GM11168 (cell line): ENCODE measurements at regions not wholly inside any gene's neighbourhood (a gene's known extent, or its start where the extent isn't known, plus 50 kb on each side); places are given as distances from the start of the nearest gene placed in this dataset.

Source experiments
- in situ Hi-C: fragments of 300-500 bp; cut with MboI; formaldehyde crosslinking; loops from one replicate; pipeline ENCODE4 v1.12.0; 2022; ENCODE audit warnings: low sequenced_read_pairs; ENCODE audit not compliant: unreplicated experiment

DNA sequence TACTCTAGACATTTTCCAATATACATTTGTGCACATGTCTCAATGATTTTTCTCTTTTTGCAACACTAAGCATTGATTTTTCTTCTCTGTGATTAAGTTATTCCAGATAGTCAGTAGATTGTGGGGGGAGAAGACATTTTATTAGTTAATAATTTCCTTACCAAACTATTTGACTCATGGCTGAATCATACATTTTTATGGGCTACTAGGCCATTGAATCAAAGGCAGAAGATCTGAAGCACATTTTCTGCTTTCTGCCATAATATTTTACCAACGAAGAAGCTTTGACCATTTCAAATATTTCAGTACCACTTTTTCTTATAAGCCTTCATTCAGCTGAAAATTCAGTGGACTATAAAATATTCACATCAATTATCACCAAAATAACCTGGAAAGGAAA is 175.6 kb downstream of the IRX2 start:
- in situ Hi-C loops: no loop called here

DNA sequence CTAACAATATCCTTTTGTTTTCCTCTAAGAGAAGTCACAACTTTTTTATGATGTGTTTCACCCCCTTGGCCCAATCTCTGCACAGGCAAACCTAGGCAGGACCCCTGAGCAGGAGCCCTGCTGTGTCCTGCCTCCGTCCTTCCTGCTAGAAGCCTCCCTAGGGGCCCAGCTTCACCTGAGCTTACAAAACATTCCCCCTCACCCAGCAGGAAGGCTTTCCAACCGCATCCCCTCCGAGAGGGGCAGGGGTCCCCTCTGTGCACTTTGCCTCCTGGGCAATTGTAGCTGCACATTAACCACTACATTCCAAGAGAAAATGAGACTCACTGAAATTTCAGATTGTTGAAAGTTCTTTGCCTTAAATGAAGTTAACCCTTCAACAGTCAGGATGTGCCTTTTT is 176.2 kb downstream of the IRX2 start:
- in situ Hi-C loops: no loop called here

DNA sequence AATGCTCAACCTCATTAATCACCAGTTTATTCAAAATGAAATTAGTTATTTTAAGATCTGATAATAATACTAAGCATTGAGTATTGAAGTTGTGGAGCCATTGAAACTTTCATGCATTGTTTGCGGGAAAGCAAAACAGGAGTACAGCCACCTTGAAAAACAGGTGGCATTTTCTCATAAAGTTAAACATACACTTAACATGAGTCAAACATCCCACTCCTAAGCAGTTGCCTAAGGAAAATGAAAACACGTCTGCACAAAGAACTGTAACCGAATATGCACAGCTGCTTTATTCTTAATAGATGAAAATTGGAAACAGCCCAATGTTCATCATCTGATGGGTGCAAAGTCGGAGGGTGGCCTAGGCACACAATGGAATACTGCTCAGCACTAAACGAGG is 177.3 kb downstream of the IRX2 start:
- in situ Hi-C loops: no loop called here

DNA sequence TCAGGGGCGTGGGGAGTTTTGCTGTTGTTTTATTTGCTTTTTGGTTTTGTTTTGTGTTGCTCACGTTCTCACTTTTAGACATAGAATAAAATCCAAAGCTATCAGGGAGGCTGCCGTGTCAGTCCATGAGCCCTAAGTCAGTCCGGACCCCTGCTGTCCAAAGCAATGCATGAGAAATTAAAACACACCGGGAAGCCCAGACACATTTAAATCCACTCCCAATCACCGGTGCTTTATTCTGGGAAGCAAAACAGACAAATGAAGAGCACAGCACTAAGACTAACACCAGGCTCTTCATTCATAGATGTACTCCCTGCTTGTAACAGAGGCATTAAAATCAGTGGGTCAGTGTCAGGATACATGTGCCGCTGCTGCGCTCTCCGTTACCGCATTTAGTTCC is 180.9 kb downstream of the IRX2 start:
- in situ Hi-C loops: no loop called here

DNA sequence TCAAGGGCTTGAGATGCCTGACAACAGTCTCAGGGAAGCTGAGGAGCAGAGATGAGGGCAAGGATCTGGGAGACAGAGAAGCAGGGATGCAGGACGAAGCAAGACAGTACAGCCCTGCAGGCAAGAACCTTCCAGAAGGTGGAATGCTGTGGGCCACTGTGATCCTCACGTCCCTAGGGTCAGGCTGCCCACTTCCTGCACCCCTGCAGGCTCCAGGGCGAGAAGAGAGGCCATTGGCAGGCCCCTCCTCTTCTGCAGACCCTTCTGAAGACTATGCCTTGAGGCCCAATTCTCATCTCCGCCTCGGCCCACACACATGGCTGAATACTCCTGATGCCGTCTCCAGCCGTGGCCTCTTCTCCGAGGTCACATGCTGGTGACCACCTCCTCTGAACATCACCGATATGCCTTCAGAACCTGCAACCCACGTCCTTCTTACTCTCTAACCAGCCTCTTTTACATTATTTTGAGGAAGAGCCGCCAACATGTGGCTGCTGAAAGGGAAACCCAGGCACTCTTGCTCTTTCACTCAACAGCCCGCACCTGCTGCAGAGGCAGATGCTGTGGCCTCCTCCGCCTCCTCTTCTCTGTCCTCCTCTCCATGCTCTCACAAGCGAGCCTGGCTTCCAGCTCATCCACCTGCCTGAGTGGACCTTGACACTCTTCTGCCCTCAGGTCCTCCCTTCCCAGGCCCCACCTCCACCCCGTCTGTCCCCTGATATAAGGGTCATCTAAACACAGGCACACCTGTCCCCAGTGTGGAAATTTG is 181.5 kb downstream of the IRX2 start:
- in situ Hi-C loops: no loop called here

DNA sequence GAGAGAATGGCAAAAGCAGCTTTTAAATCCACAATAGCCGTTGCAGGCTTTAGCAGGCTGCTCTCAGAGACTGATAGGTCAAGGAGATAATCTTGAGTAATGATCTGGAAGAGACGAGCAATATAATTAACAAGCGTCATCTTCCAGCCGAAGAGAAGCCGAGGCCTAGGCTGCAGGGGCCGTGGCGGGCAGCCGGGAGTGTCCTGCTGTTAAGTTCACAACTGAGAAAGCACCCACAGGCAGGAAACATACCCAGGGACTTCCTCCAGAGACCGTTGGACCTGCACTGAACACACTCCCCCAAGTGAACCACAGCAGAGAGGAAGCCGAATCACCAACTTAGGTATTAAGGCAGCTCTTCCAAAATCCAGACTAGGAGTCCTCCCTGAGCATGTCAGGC is 182.3 kb downstream of the IRX2 start:
- in situ Hi-C loops: no loop called here

DNA sequence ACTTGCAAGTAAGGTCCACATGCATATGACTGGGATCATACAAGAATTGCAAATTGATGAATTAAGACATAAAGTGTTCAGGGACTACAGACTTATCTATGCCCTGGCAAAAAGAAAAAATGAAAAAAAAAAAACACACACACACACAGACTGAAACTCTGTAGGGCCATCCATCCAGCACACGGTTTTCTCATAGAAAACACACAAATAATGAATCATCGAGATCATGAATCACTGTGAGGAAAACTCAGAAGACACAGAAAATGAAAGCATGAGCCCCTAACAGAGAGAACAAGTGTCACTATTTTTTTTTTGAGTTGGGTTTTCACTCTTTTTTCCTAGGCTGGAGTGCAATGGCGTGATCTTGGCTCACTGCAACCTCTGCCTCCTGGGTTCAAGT is 185.2 kb downstream of the IRX2 start:
- in situ Hi-C loops: no loop called here

DNA sequence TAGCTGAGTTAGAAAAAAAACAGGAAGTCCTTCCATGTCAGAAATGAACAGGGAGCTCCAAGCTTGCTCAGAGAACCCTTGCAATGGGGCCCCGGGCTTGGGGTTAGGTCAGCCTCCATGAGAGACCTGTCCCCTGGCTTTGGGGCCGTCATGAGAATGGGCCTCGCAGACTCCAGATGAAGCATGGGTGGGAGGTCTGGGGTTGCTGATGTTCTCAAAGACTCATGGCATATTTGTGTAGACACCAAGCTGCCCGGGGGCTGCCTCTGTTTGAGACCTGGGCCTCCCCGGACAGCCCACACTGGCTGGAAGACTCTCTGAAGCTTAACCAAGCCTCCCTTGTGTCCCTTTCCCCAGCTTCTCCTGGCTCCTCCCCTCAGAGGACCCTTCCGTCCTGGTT is 186.3 kb downstream of the IRX2 start:
- in situ Hi-C loops: no loop called here

DNA sequence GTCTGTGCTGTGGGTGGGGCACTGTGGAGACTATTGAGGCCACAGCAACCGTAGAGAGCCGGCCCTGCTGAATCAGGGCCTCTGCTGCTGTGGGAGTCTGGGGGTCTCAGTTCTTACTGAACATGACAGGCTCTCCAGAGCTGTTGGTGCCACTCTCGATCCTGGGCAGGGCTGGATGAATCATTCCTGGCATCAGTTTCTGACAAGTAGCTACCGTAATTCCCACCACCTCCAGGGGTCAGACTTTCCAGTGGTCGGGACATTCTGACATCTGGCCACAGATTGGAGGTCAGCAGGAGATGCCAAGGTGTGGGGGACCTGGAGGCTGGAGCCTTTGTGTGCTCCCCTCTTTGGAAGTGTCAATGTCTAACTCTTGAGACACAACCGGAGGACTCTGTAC is 188.4 kb downstream of the IRX2 start:
- in situ Hi-C loops: no loop called here

DNA sequence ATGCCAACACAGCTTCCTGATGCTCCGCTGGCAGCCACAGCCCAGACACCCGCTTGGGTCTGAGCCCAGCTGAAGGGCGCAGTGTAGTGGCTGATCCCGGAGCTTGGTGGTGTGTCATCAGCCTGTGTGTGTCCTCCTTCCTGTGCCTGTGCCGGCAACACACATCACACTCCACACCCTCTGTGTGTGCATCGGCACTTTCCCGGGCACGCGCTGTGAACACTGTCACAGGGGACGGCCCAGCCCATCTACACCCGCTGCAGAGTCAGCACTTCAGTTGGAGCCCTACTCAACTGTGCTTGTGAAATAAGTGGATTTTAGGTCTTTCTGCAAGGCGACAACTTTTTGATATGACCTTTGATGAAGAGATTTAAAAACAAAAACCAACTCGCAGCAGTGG is 189.4 kb downstream of the IRX2 start:
- in situ Hi-C loops: no loop called here

DNA sequence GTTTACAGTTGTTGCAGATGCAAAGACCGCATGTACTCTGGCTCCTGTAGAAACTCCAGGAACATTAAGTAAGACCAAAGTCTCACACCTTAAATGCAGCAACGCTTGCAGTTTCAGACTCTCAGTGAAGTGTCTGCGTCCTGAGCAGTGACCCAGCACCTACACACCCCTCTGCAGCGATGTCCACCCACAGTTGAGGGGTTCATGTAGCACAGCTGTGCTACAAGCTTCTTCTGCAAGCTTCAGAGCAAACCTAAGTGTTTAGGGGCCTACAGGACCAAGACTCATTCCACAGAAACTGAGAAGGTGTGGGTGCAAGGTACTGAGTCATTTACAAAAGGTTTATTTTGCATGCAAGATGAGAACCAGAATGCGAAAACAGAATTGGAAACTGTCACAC is 191.0 kb downstream of the IRX2 start:
- in situ Hi-C loops: no loop called here

DNA sequence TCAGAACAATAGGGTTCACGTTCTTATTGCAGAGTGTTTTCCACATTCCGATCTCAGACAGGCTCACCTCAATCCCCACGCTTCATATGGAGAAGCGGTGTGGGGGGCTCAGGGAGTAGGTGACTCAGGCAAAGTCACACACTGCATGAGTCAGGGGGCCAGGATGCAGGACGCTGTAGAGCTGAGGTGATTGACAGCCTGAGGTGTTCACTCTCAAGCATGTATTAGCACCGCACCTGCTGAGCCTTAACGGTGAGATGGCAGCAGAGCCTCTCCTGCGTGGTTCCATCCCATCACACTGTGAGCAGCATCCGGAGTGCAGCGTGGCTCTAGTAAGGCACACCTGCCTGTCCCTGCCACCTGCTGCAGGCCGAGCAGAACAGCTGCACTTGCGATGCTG is 194.0 kb downstream of the IRX2 start:
- in situ Hi-C loops: no loop called here

DNA sequence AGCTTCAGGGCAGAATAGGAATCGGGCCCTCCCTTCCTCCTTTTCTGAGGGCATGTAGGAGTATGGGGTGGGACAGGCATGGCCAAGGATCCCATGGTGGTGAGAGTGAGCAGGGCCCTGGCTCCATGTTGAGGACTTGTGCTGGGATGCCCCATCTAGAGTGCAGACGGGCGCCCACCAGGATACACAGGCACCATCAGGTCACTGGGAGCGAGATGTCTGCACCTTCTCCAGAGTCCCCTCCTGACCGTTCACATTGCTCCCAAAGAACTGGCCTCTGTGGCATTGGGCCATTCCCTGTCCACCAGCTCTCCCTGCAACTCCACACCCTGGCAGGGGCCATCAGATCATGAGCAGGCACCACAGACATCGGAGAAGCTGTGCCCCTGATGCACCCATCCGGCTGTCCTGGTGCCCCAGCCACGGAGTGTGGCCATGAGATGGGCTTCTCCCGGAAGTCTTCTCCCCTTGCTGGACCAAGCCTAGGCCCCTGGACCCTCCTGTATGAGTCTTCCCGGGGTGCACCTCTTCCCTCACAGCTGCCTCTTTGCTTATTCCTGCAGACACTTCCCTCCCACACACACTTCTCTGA is 195.0 kb downstream of the IRX2 start:
- in situ Hi-C loops: no loop called here

DNA sequence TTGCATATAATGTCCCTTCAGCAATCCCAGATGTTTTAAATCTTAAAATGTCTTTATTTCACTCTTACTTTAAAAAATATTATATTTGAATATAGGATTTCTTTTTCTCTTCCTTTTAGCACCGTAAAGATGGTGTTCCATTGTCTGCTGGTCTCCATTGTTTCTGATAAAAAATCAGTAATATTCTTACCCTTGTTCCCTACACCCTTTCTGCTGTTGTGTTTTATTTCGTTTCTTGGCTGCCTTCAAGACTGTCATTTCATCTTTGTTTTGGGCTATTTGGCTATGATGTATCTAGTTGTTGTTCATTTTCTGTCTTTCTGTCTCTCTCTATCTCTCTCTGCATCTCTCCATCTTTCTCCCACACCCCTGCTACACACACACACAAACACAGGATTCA is 197.9 kb downstream of the IRX2 start:
- in situ Hi-C loops: no loop called here

DNA sequence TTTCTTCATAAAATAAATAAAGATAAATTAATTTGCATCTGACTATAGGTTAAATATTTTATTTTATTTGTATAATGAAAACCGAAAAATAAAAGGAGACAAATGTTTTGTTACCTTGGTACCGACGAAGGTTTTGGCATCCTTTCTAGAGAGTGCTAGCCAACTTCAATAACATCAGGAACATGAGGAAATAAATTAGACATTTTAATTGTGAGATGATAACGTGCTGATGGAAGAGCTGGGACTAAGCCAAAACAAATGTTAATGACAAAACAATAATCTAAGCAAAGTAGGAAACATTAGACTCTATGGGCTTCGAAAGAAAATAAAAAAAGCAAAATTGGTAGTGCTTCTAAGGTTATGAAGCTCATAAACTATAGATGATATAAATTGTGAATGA is 201.0 kb downstream of the IRX2 start:
- in situ Hi-C loops: no loop called here

DNA sequence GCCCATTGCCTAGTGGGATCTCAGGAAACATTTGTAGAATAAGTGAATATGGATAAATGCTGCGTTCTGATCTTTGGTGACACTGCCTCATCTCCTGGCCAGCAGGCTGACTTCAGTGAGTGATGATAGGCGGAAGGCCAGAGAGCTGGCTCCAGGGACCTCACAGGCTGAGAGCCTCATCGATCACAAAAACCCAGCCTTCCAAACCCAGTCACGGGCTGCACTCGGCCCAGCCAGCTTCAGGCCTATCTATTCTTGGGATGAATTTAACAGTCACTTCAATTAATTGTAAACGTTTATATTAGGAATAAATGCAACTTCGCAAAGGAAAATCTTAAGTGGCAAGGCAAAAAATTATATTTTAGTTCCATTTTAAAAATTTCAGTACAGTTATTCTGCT is 201.6 kb downstream of the IRX2 start:
- in situ Hi-C loops: no loop called here

DNA sequence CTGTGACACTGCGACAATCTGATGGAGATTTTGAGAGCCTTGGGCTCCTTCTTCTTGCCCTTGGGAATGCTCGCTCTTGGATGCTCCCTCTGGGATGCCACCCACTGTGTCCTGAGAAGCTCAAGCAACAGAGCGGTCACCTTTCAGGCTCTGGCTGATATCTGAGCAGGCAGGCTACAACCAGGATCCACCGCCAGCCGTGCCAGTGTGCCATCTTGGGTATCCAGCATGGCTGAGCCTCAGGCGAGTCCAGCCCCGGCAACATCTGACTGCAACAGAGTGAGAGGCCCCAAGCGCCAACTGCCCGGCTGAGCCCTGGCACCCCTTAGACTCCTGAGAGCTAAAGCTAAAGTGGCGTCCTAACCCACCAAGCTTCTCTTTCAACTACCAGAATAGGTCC is 202.1 kb downstream of the IRX2 start:
- in situ Hi-C loops: no loop called here

DNA sequence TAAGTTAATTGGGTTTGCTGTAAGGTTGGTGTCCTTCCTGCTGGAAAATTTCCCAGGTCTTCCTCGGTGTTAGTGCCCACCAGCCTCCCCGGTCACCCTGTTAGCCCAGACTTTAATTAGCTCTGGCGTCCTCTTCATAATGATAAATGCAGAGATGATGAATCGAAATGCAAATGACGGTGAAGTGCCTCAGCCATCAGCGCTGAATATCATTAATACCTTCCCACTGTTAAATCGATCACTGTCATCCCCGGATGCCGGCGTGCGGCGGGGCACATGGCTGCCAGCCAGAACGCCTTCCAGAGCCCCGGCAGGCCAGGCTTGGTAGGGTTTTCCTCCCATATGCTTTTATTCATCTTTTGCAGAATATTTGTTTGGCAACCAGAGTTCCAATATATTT is 204.5 kb downstream of the IRX2 start:
- in situ Hi-C loops: no loop called here

DNA sequence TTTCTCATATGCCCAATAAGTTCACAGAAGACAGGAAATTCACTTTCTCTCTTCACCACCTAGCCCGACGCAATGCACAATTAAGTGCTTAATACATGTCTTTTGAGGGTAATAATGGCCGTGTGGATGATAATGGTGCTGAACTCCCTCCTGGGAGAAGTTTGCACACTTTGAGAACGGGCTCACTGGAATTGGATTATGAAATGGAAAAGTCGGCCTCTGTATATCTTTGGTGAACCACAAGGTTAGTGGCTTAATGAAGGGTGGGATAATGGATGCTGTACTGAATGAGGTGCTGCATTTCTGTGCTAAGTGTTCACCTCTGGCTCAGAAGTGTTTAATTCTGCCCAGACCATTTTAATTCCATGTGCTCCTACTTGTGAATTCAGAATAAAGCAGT is 207.5 kb downstream of the IRX2 start:
- in situ Hi-C loops: no loop called here

DNA sequence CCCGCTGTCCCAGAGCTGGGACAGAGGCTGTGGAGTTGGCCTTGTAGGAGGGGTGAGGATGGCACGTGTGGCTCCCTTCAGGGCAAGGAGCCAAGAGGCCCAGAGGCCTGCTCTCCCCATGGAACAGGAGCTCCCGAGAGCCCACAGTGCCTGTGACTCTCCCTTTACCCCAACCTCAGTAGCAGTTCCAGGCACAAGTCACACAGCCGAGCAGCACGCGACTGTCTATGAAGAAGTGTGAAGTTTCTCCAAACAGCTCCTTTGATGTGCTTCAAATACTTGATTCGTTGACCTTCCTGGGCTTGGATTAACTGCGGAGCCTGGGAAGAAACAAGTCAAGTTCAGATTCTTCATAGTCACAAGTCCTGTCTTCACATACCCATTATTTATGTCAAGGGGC is 208.7 kb downstream of the IRX2 start:
- in situ Hi-C loops: no loop called here

DNA sequence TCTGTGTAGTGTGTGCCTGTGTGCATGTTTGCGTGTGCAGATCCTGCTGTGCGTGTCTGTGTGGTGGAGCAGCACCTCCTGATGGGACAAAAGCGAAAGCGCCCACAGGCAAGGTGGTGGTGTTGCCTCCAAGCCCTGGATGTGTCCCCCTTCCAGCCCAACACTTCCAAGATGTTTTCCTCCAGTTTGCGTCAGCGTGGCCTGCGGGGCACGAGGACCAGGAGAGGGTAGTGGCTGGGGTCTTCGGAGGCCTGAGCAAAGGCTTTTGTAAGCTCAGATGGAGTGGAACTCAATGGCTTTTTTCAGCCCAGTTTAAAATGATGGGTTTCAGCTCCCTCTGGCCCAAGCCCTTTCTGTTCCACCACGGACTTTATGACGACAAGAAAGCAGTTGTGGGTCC is 209.5 kb downstream of the IRX2 start:
- in situ Hi-C loops: no loop called here

DNA sequence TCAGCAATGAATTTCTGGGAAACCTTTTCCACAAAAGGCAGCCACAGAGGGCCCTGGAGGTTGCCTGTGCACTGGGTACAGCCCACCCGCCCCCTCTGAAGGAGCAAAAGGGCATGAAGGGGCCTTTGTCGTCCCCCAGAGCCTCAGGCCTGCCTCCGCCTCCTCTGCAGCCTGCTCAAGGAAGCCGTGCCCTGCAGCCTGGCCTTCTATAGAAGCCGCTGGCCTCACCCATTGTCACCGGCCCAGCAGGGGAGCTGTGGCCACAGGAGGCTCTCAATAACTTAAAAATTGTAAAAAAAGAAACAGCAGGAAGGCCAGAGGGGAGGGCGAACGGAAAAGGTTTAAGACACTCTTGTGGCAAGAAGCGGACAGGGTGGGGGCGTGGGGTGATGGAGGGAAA is 213.3 kb downstream of the IRX2 start:
- in situ Hi-C loops: no loop called here
